ENCODE measurements at regions not wholly inside any gene's neighbourhood (a gene's known extent, or its start where the extent isn't known, plus 50 kb on each side); places are given as distances from the start of the nearest gene placed in this dataset.

GRCh38 chr4:32544846-32545245, 1824.7 kb downstream of the PCDH7 start:
- no peak for TF ChIP-seq CTCF (IDR thresholded peaks at IDR 0.05)
- TF ChIP-seq POLR2A (IDR thresholded peaks at IDR 0.05), result no peak
